GM12878 (cell line): ENCODE measurements at regions not wholly inside any gene's neighbourhood (a gene's known extent, or its start where the extent isn't known, plus 50 kb on each side); places are given as distances from the start of the nearest gene placed in this dataset.

Source experiments
- BRCA1 ChIP-seq: IDR thresholded peaks from 2 replicates; pipeline ENCODE4 v1.6.1; 2011; ENCODE audit warnings: low read depth, low read length, improper control_type of control experiment
- CHD4 ChIP-seq: fragments of 200-600 bp; sonication (generic); IDR thresholded peaks from 2 replicates; pipeline ENCODE4 v1.6.1; 2016; ENCODE audit warnings: mild to moderate bottlenecking
- DPF2 ChIP-seq: fragments of 450-650 bp; IDR thresholded peaks from 2 replicates; pipeline ENCODE4 v1.6.1; 2017; ENCODE audit warnings: mild to moderate bottlenecking
- EED ChIP-seq: sonication (generic); IDR thresholded peaks from 2 replicates; pipeline ENCODE4 v1.6.1; 2016; ENCODE audit warnings: antibody characterized with exemption, low read depth
- EZH2 ChIP-seq: IDR thresholded peaks from 2 replicates; pipeline ENCODE4 v1.6.1; 2012; ENCODE audit warnings: low read depth, mild to moderate bottlenecking, control low read depth, inconsistent platforms, low read length, borderline replicate concordance; ENCODE audit not compliant: control insufficient read depth
- FOXK2 ChIP-seq: fragments of 450-650 bp; IDR thresholded peaks from 2 replicates; pipeline ENCODE4 v1.6.1; 2017; ENCODE audit warnings: mild to moderate bottlenecking, moderate library complexity
- HDAC2 ChIP-seq: fragments of 200-600 bp; sonication (generic); IDR thresholded peaks from 2 replicates; pipeline ENCODE4 v1.6.1; 2017
- HSF1 ChIP-seq: fragments of 150-350 bp; IDR thresholded peaks from 2 replicates; pipeline ENCODE4 v1.6.1; 2014; ENCODE audit warnings: mild to moderate bottlenecking, low read depth, low read length
- IRF4 ChIP-seq: IDR thresholded peaks from 2 replicates; pipeline ENCODE4 v1.6.1; 2011; ENCODE audit warnings: low read depth, low read length
- MEF2B ChIP-seq: fragments of 450-650 bp; IDR thresholded peaks from 2 replicates; pipeline ENCODE4 v1.6.1; 2018; ENCODE audit warnings: mild to moderate bottlenecking, moderate library complexity; ENCODE audit not compliant: partially characterized antibody, poor library complexity, severe bottlenecking
- NRF1 ChIP-seq: conservative IDR thresholded peaks from 2 replicates; pipeline ENCODE4 v1.6.1; 2011; ENCODE audit warnings: mild to moderate bottlenecking, low read depth, low read length, improper control_type of control experiment
- RAD51 ChIP-seq: fragments of 450-650 bp; IDR thresholded peaks from 2 replicates; pipeline ENCODE4 v1.6.1; 2016; ENCODE audit warnings: moderate library complexity, mild to moderate bottlenecking, inconsistent platforms
- RBBP5 ChIP-seq: fragments of 200-600 bp; sonication (generic); conservative IDR thresholded peaks from 2 replicates; pipeline ENCODE4 v1.6.1; 2016
- SKIL ChIP-seq: fragments of 450-650 bp; IDR thresholded peaks from 2 replicates; pipeline ENCODE4 v1.6.1; 2017; ENCODE audit warnings: mild to moderate bottlenecking, low read depth, inconsistent platforms; ENCODE audit not compliant: poor library complexity, severe bottlenecking
- STAT1 ChIP-seq: fragments of 450-650 bp; conservative IDR thresholded peaks from 2 replicates; pipeline ENCODE4 v1.6.1; 2014; ENCODE audit warnings: antibody characterized with exemption, mild to moderate bottlenecking
- STAT3 ChIP-seq: IDR thresholded peaks from 2 replicates; pipeline ENCODE4 v1.6.1; 2011; ENCODE audit warnings: low read depth, low read length, improper control_type of control experiment
- SUZ12 ChIP-seq: fragments of 200-600 bp; sonication (generic); IDR thresholded peaks from one replicate; pipeline ENCODE4 v1.6.1; 2018; ENCODE audit warnings: antibody characterized with exemption, mild to moderate bottlenecking; ENCODE audit not compliant: unreplicated experiment
- TCF12 ChIP-seq: IDR thresholded peaks from 2 replicates; pipeline ENCODE4 v1.6.1; 2011; ENCODE audit warnings: low read depth, mild to moderate bottlenecking, low read length
- ZBED1 ChIP-seq: IDR thresholded peaks from 2 replicates; pipeline ENCODE4 v1.6.1; 2016; ENCODE audit warnings: borderline replicate concordance
- ZNF592 ChIP-seq: fragments of 450-650 bp; IDR thresholded peaks from 2 replicates; pipeline ENCODE4 v1.6.1; 2017; ENCODE audit warnings: mild to moderate bottlenecking, moderate library complexity
- ZNF622 ChIP-seq: fragments of 450-650 bp; IDR thresholded peaks from 2 replicates; pipeline ENCODE4 v1.6.1; 2017; ENCODE audit warnings: mild to moderate bottlenecking, inconsistent platforms
- ZZZ3 ChIP-seq: IDR thresholded peaks from 2 replicates; pipeline ENCODE4 v1.6.1; 2011; ENCODE audit warnings: low read depth; ENCODE audit not compliant: control insufficient read depth, insufficient read length

- TF ChIP-seq EED (peak; percentile 72), EZH2 (no peak), ZBED1 (peak; percentile 65; the same call in 1 of the 2 replicates), NRF1 (no peak), STAT3 (0 out of 2 replicates have a peak, but pooled peaks have one; percentile 76), BRCA1 (no peak), FOXK2 (no peak), TCF12 (peak; percentile 64; the same call in 1 of the 2 replicates), ZNF592 (no peak), SUZ12 (no peak), ZZZ3 (no peak), ZNF622 (no peak), CHD4 (no peak), DPF2 (peak; percentile 89), RBBP5 (no peak), MEF2B (peak; percentile 41), RAD51 (no peak), STAT1 (no peak), HSF1 (no peak), SKIL (peak; percentile 44), IRF4 (peak; percentile 89; the same call in 1 of the 2 replicates), HDAC2 (no peak)
Observed at GRCh38 chr6:140809694-140810101, 1323.0 kb upstream of the GJE1 start (continued).
